CD14-positive monocyte (primary cell): ENCODE measurements at regions not wholly inside any gene's neighbourhood (a gene's known extent, or its start where the extent isn't known, plus 50 kb on each side); places are given as distances from the start of the nearest gene placed in this dataset.

Experiments
- DNase-seq, 3 donors: peaks; one replicate each; pipeline ENCODE4 v3.0.0-alpha.2; 2011 to 2022
- H2AFZ ChIP-seq: 2 replicates; pipeline ENCODE4 v1.6.0; 2012; ENCODE audit warnings: mild to moderate bottlenecking, low read depth, low read length, inconsistent platforms; ENCODE audit not compliant: insufficient read depth, poor library complexity, severe bottlenecking
- H3K27ac ChIP-seq, 2 donors: 1 replicate in 1 of 2; 2 replicates in 1 of 2; pipeline ENCODE4 v1.5.1; 2012 to 2013; ENCODE audit warnings: low read length in 2 of 2, control low read depth in 1 of 2, inconsistent platforms in 1 of 2, low read depth in 1 of 2, mild to moderate bottlenecking in 1 of 2
- H3K27me3 ChIP-seq, 2 donors: one replicate each; pipeline versions ENCODE4 v1.6.0 to v1.6.1; 2011 to 2013; ENCODE audit warnings: low read length in 2 of 2; ENCODE audit not compliant: control insufficient read depth in 2 of 2, insufficient read depth in 2 of 2
- H3K36me3 ChIP-seq, 2 donors: replicated peaks in 1 of 2; 1 replicate in 1 of 2; 2 replicates in 1 of 2; pipeline versions ENCODE4 v1.5.1 to v1.6.1; 2012 to 2013; ENCODE audit warnings: low read length in 2 of 2, control low read depth in 1 of 2, inconsistent platforms in 1 of 2, mild to moderate bottlenecking in 1 of 2; ENCODE audit not compliant: insufficient read depth in 2 of 2, control insufficient read depth in 1 of 2
- H3K4me1 ChIP-seq, 2 donors: 1 replicate in 1 of 2; 2 replicates in 1 of 2; pipeline versions ENCODE4 v1.5.1 to v1.6.1; 2012 to 2013; ENCODE audit warnings: low read length in 2 of 2, control low read depth in 1 of 2, inconsistent platforms in 1 of 2, mild to moderate bottlenecking in 1 of 2, moderate library complexity in 1 of 2; ENCODE audit not compliant: insufficient read depth in 2 of 2, control insufficient read depth in 1 of 2
- H3K4me2 ChIP-seq: replicated peaks from 2 replicates; pipeline ENCODE3; 2012; ENCODE audit warnings: low read length, moderate library complexity, mild to moderate bottlenecking; ENCODE audit not compliant: poor library complexity, severe bottlenecking; ENCODE audit errors: extremely low read depth
- H3K4me3 ChIP-seq, 3 experiments: fragments of 200-600 bp in 1 of 3; sonication (generic) in 1 of 3; replicated peaks in 1 of 3; 1 replicate in 2 of 3; 2 replicates in 1 of 3; pipeline ENCODE4 v1.5.1; 2011 to 2013; ENCODE audit warnings: low read length in 3 of 3, mild to moderate bottlenecking in 3 of 3, control low read depth in 2 of 3, low read depth in 2 of 3, inconsistent platforms in 1 of 3, moderate library complexity in 1 of 3
- H3K79me2 ChIP-seq: 2 replicates; pipeline ENCODE4 v1.6.0; 2012; ENCODE audit warnings: mild to moderate bottlenecking, control low read depth, inconsistent platforms, low read length, moderate library complexity; ENCODE audit not compliant: insufficient read depth
- H3K9ac ChIP-seq: 2 replicates; pipeline ENCODE4 v1.6.0; 2017; ENCODE audit warnings: low read length, mild to moderate bottlenecking; ENCODE audit not compliant: insufficient read depth, poor library complexity, severe bottlenecking
- H3K9me3 ChIP-seq, 2 donors: replicated peaks in 1 of 2; 1 replicate in 1 of 2; 2 replicates in 1 of 2; pipeline versions ENCODE4 v1.5.1 to v1.6.1; 2012 to 2013; ENCODE audit warnings: low read length in 2 of 2, control low read depth in 1 of 2; ENCODE audit not compliant: control insufficient read depth in 1 of 2, insufficient read depth in 1 of 2
- H4K20me1 ChIP-seq: 2 replicates; pipeline ENCODE4 v1.6.0; 2012; ENCODE audit warnings: mild to moderate bottlenecking, low read length, control low read depth, moderate library complexity; ENCODE audit not compliant: insufficient read depth
- H3K27ac Mint-ChIP-seq, 7 donors: one replicate each; pipeline ENCODE4 v1.8.0; 2020; ENCODE audit warnings: mild to moderate bottlenecking in 7 of 7, mixed read lengths in 7 of 7, moderate library complexity in 6 of 7, inconsistent platforms in 2 of 7
- H3K27me3 Mint-ChIP-seq, 3 donors: one replicate each; pipeline ENCODE4 v1.8.0; 2021 to 2022; ENCODE audit warnings: low read depth in 3 of 3, mild to moderate bottlenecking in 3 of 3, mixed read lengths in 3 of 3, moderate library complexity in 3 of 3, inconsistent platforms in 1 of 3
- H3K36me3 Mint-ChIP-seq, 2 donors: one replicate each; pipeline ENCODE4 v1.8.0; 2020; ENCODE audit warnings: mixed read lengths in 2 of 2, inconsistent platforms in 1 of 2, mild to moderate bottlenecking in 1 of 2
- H3K4me1 Mint-ChIP-seq: one replicate; pipeline ENCODE4 v1.8.0; 2020; ENCODE audit warnings: mild to moderate bottlenecking, mixed read lengths
- H3K4me3 Mint-ChIP-seq, 2 donors: one replicate each; pipeline ENCODE4 v1.8.0; 2020; ENCODE audit warnings: mild to moderate bottlenecking in 2 of 2, mixed read lengths in 2 of 2, moderate library complexity in 1 of 2
- H3K9me3 Mint-ChIP-seq, 7 donors: one replicate each; pipeline ENCODE4 v1.8.0; 2020 to 2022; ENCODE audit warnings: mixed read lengths in 7 of 7, mild to moderate bottlenecking in 6 of 7, moderate library complexity in 6 of 7, inconsistent platforms in 2 of 7
- WGBS: methylation state at CpG from one replicate; pipeline ENCODE4 v1.1.5; 2013; ENCODE audit warnings: missing lambda C conversion rate; ENCODE audit not compliant: insufficient coverage; 5-methylcytosine and 5-hydroxymethylcytosine counted together
- intact Hi-C, 2 donors: fragments of 100-400 bp; cut with micrococcal nuclease; formaldehyde crosslinking; loops; one replicate each; pipeline versions ENCODE4 v1.15.0 to v1.15.1; 2023
- TF ChIP-seq, protein P1 (sequence below): fragments of 200-600 bp; IDR thresholded peaks from one replicate; pipeline ENCODE4 v1.8.0; 2022; ENCODE audit warnings: antibody characterized with exemption, mild to moderate bottlenecking

- Histone ChIP-seq H2AFZ (no peak overlapping the region), H3K79me2 (no peaks in the 10 kb centered on the region), H3K4me3 (no peak overlapping the region), H3K9ac (no peak overlapping the region), H3K4me2 (no peak overlapping the region), H3K27me3 (no peaks in the 10 kb centered on the region), H3K4me1 (no peaks in the 10 kb centered on the region), H4K20me1 (no peaks in the 10 kb centered on the region), H3K36me3 (no peaks in the 10 kb centered on the region), H3K27ac (no peak overlapping the region), H3K9me3 (peaks cover 7 to 11% of the 10 kb centered on the region in 2 donors)
- intact Hi-C loops = no loop called here
- TF ChIP-seq, protein P1, sequence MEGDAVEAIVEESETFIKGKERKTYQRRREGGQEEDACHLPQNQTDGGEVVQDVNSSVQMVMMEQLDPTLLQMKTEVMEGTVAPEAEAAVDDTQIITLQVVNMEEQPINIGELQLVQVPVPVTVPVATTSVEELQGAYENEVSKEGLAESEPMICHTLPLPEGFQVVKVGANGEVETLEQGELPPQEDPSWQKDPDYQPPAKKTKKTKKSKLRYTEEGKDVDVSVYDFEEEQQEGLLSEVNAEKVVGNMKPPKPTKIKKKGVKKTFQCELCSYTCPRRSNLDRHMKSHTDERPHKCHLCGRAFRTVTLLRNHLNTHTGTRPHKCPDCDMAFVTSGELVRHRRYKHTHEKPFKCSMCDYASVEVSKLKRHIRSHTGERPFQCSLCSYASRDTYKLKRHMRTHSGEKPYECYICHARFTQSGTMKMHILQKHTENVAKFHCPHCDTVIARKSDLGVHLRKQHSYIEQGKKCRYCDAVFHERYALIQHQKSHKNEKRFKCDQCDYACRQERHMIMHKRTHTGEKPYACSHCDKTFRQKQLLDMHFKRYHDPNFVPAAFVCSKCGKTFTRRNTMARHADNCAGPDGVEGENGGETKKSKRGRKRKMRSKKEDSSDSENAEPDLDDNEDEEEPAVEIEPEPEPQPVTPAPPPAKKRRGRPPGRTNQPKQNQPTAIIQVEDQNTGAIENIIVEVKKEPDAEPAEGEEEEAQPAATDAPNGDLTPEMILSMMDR = no peak
- no peak for DNase-seq
- no peak overlapping the region for H3K27ac Mint-ChIP-seq
- peaks cover 4% of the 10 kb centered on the region for H3K4me1 Mint-ChIP-seq
- peaks cover 2 to 9% of the 10 kb centered on the region in 2 donors for H3K36me3 Mint-ChIP-seq
- peaks cover 0 to 3% (median 0%) of the 10 kb centered on the region in 3 donors for H3K27me3 Mint-ChIP-seq
- H3K4me3 Mint-ChIP-seq = no peak overlapping the region
- peaks cover 11 to 42% (median 25%) of the 10 kb centered on the region in 7 donors for H3K9me3 Mint-ChIP-seq
- WGBS = 92% methylated on average over 2 of the region's 6 CpGs
These were observed 63.7 kb upstream of the PRLR start for GRCh38 chr5:35294017-35294416.

DNA sequence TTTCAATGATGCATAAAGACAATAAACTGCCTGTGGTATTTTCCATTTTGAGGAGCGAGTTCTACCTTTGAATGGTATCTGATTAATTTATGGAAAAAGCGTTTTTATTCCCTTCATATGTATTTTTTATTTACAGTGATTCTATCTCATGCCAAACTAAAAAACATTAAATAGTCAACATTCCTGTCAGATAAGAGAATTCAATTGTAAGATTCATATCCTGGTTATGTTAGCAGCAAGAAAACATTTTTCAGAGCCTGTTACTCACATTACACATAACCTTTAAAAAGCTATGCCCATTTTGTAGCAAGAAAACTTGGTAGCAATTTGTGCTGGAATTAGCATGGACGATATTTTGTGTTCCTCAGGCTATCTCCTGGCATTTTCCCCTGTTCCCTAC lies 55.1 kb upstream of the PRLR start:
- Mint-ChIP-seq H3K9me3 (peaks cover 4 to 16% (median 8%) of the 10 kb centered on the region in 7 donors), H3K4me3 (no peak overlapping the region), H3K4me1 (peaks cover 21% of the 10 kb centered on the region), H3K36me3 (no peaks in the 10 kb centered on the region), H3K27ac (no peak overlapping the region), H3K27me3 (peaks cover 0 to 2% (median 2%) of the 10 kb centered on the region in 3 donors)
- Histone ChIP-seq H3K4me3 (no peak overlapping the region), H3K79me2 (no peaks in the 10 kb centered on the region), H3K4me1 (peaks cover 12 to 21% of the 10 kb centered on the region in 2 donors), H3K4me2 (no peak overlapping the region), H3K27me3 (no peaks in the 10 kb centered on the region), H3K9ac (no peak overlapping the region), H3K36me3 (no peaks in the 10 kb centered on the region), H3K9me3 (peaks cover 3 to 4% of the 10 kb centered on the region in 2 donors), H4K20me1 (no peaks in the 10 kb centered on the region), H3K27ac (no peak overlapping the region), H2AFZ (no peak overlapping the region)
- intact Hi-C loops = no loop called here
- no peak for DNase-seq
- WGBS = no CpG with 5 or more reads among the region's 3 CpGs
- TF ChIP-seq, protein P1 = no peak
